DND-41 (cell line): ENCODE measurements at regions not wholly inside any gene's neighbourhood (a gene's known extent, or its start where the extent isn't known, plus 50 kb on each side); places are given as distances from the start of the nearest gene placed in this dataset.

ENCODE experiments used
- ATAC-seq: fragments of 200-7000 bp; cut with Tn5 transposase; 3 replicates; pipeline ENCODE4 v1.9.1; 2021; ENCODE audit warnings: low read depth; ENCODE audit not compliant: insufficient read depth
- DNase-seq: peaks from one replicate; pipeline ENCODE4 v3.0.0-alpha.2; 2020
- H2AFZ ChIP-seq: 2 replicates; pipeline ENCODE4 v1.6.0; 2012; ENCODE audit warnings: low read depth, low read length
- H3K27ac ChIP-seq: 2 replicates; pipeline ENCODE4 v1.5.1; 2012; ENCODE audit warnings: low read length, inconsistent platforms
- H3K27me3 ChIP-seq: fragments of 200-600 bp; sonication (generic); 2 replicates; pipeline ENCODE4 v1.6.0; 2012; ENCODE audit warnings: low read length, mild to moderate bottlenecking, inconsistent platforms; ENCODE audit not compliant: insufficient read depth, poor library complexity
- H3K36me3 ChIP-seq: 2 replicates; pipeline ENCODE4 v1.5.1; 2012; ENCODE audit warnings: low read length, inconsistent platforms; ENCODE audit not compliant: insufficient read depth
- H3K4me1 ChIP-seq: 2 replicates; pipeline ENCODE4 v1.5.1; 2012; ENCODE audit warnings: mild to moderate bottlenecking, low read length; ENCODE audit not compliant: insufficient read depth
- H3K4me2 ChIP-seq: 2 replicates; pipeline ENCODE4 v1.6.0; 2012; ENCODE audit warnings: mild to moderate bottlenecking, moderate library complexity, low read length, inconsistent platforms; ENCODE audit not compliant: insufficient read depth
- H3K4me3 ChIP-seq, 2 experiments: fragments of 200-600 bp in 1 of 2; shearing (Covaris generic) in 1 of 2; 2 replicates each; pipeline ENCODE4 v1.5.1; 2012 to 2016; ENCODE audit warnings: inconsistent platforms in 2 of 2, low read length in 2 of 2, mild to moderate bottlenecking in 2 of 2, low read depth in 1 of 2, moderate library complexity in 1 of 2
- H3K79me2 ChIP-seq: 2 replicates; pipeline ENCODE4 v1.6.0; 2012; ENCODE audit warnings: low read length, inconsistent platforms; ENCODE audit not compliant: insufficient read depth
- H3K9ac ChIP-seq: 2 replicates; pipeline ENCODE4 v1.6.0; 2012; ENCODE audit warnings: low read depth, mild to moderate bottlenecking, inconsistent platforms, low read length, moderate library complexity
- H3K9me3 ChIP-seq: 2 replicates; pipeline ENCODE4 v1.5.1; 2012; ENCODE audit warnings: low read length, moderate library complexity, mild to moderate bottlenecking, inconsistent platforms; ENCODE audit not compliant: insufficient read depth, severe bottlenecking
- H4K20me1 ChIP-seq: 2 replicates; pipeline ENCODE4 v1.6.0; 2012; ENCODE audit warnings: low read length; ENCODE audit not compliant: insufficient read depth
- EZH2 ChIP-seq: IDR thresholded peaks from 3 replicates; pipeline ENCODE4 v1.6.1; 2012; ENCODE audit warnings: borderline replicate concordance, low read depth, mild to moderate bottlenecking, moderate library complexity, low read length, inconsistent platforms; ENCODE audit not compliant: severe bottlenecking
- TF ChIP-seq, protein P1 (sequence below): IDR thresholded peaks from 2 replicates; pipeline ENCODE4 v1.5.1; 2012; ENCODE audit warnings: borderline replicate concordance, low read length, moderate library complexity, mild to moderate bottlenecking; ENCODE audit not compliant: poor library complexity, severe bottlenecking; ENCODE audit errors: extremely low read depth

DNA sequence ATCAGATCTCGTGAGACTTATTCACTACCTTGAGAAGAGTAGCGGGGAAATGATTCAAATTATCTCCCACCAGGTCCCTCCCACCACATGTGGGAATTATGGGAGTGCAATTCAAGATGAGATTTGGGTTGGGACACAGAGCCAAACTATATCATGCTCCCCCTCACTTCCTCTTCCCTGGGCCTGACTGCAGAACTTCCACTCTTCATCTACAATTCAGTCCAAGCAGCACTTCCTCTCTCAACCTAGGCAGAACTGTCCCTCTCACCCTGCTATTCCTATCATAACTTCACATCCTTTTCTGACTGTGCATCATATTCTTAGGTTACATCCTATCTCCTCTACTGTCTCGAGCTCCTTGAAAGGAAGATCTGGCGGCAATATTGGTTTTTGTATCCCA lies 184.0 kb upstream of the HDDC2 start:
- no peak for ATAC-seq

DNA sequence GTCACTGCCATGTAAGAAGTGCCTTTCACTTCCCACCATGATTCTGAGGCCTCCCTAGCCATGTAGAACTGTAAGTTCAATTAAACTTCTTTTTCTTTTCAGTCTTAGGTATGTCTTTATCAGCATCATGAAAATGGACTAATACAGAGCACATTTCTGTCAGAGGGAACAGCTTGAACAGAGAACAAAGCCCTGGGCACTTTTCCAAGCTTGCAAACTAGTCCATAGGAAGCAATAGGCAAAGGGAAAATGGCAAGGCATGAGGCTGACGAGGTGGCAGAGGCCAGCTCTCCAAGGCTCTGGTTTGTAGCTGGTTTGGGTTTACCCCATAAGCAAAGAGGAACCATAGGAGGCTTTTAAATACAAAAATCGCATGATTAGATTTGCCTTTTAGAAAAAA lies 185.1 kb upstream of the HDDC2 start:
- DNase-seq (no peak), ATAC-seq (no peak)
- H3K9ac ChIP-seq: no peak overlapping the region
- no peaks in the 10 kb centered on the region for H3K79me2 ChIP-seq
- no peak overlapping the region for H3K4me2 ChIP-seq
- no peak overlapping the region for H3K4me3 ChIP-seq
- H4K20me1 ChIP-seq: no peaks in the 10 kb centered on the region
- H3K27ac ChIP-seq: no peak overlapping the region
- H2AFZ ChIP-seq: no peak overlapping the region
- no peaks in the 10 kb centered on the region for H3K27me3 ChIP-seq
- no peak for TF ChIP-seq EZH2
- TF ChIP-seq, protein P1, sequence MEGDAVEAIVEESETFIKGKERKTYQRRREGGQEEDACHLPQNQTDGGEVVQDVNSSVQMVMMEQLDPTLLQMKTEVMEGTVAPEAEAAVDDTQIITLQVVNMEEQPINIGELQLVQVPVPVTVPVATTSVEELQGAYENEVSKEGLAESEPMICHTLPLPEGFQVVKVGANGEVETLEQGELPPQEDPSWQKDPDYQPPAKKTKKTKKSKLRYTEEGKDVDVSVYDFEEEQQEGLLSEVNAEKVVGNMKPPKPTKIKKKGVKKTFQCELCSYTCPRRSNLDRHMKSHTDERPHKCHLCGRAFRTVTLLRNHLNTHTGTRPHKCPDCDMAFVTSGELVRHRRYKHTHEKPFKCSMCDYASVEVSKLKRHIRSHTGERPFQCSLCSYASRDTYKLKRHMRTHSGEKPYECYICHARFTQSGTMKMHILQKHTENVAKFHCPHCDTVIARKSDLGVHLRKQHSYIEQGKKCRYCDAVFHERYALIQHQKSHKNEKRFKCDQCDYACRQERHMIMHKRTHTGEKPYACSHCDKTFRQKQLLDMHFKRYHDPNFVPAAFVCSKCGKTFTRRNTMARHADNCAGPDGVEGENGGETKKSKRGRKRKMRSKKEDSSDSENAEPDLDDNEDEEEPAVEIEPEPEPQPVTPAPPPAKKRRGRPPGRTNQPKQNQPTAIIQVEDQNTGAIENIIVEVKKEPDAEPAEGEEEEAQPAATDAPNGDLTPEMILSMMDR: no peak
- H3K36me3 ChIP-seq: no peaks in the 10 kb centered on the region
- no peaks in the 10 kb centered on the region for H3K4me1 ChIP-seq
- H3K9me3 ChIP-seq: no peaks in the 10 kb centered on the region

More for the DNA sequence above, 184.0 kb upstream of the HDDC2 start:
- no peaks in the 10 kb centered on the region for H3K9me3 ChIP-seq
- no peaks in the 10 kb centered on the region for H3K27me3 ChIP-seq
- H3K4me1 ChIP-seq: no peaks in the 10 kb centered on the region
- H2AFZ ChIP-seq: no peak overlapping the region
- no peak for TF ChIP-seq EZH2
- TF ChIP-seq, protein P1: no peak
- H3K4me3 ChIP-seq: no peak overlapping the region
- H4K20me1 ChIP-seq: no peaks in the 10 kb centered on the region
- no peak overlapping the region for H3K4me2 ChIP-seq
- H3K27ac ChIP-seq: no peak overlapping the region
- H3K9ac ChIP-seq: no peak overlapping the region
- no peaks in the 10 kb centered on the region for H3K79me2 ChIP-seq
- no peak for DNase-seq
- H3K36me3 ChIP-seq: no peaks in the 10 kb centered on the region

GRCh38 chr6:125489579-125490285 lies 188.0 kb upstream of the HDDC2 start:
- ATAC-seq (no peak), DNase-seq (no peak)
- no peak for TF ChIP-seq EZH2
- TF ChIP-seq, protein P1: no peak
- Histone ChIP-seq H2AFZ (no peak overlapping the region), H3K27me3 (no peaks in the 10 kb centered on the region), H4K20me1 (no peaks in the 10 kb centered on the region), H3K4me3 (no peak overlapping the region), H3K79me2 (no peaks in the 10 kb centered on the region), H3K9me3 (no peaks in the 10 kb centered on the region), H3K9ac (no peak overlapping the region), H3K4me2 (no peak overlapping the region), H3K4me1 (no peaks in the 10 kb centered on the region), H3K27ac (no peak overlapping the region), H3K36me3 (no peaks in the 10 kb centered on the region)
